ENCODE measurements at regions not wholly inside any gene's neighbourhood (a gene's known extent, or its start where the extent isn't known, plus 50 kb on each side); places are given as distances from the start of the nearest gene placed in this dataset.

DNA sequence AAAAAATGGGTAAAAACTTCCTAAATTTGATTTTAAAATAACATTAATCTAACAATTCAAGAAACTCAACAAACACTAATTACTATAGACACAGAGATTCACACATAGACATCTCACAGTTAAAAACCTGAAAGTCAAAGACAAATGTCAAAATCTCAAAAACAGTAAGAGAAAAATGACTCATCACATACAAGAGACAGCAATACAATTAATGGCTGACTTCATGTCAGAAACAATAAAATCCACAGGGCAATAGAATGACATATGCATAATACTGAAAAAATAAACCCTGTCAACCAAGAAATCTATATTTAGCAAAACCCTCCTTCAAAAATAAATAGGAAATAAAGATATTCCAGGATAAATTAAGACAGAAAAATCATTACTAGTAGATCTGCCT is 200.4 kb downstream of the CEMIP2 start:
- Mint-ChIP-seq H3K27ac (no peak overlapping the region), H3K9me3 (no peaks in the 10 kb centered on the region), H3K4me3 (no peak overlapping the region), H3K27me3 (ENCODE audit: low read depth) (peaks cover 5% of the 10 kb centered on the region), H3K4me1 (ENCODE audit: low read depth) (peaks cover 2% of the 10 kb centered on the region), H3K36me3 (ENCODE audit: low read depth) (no peaks in the 10 kb centered on the region)
- no peak for DNase-seq (ENCODE audit: low spot score)

DNA sequence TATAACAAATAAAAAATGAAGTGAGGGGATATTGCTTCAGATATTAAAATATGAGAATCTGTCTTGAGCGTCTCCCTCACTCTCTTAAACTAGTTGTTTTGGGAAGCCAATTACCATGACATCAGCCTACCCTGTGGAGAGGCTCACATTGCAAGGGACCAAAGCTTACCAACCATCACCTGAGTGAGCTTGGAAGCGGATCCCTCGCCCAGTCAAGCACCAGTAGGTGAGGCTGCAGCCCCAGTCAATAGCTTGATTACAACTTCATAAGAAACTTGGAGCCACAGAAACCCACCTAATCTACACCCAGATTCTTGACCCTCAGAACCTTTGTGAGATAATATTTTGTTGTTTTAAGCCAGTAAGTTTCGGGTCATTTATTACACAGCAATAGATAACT is 206.2 kb downstream of the CEMIP2 start:
- Mint-ChIP-seq H3K9me3 (no peaks in the 10 kb centered on the region), H3K36me3 (ENCODE audit: low read depth) (no peaks in the 10 kb centered on the region), H3K4me3 (no peak overlapping the region), H3K27ac (no peak overlapping the region), H3K27me3 (ENCODE audit: low read depth) (peaks cover 2% of the 10 kb centered on the region), H3K4me1 (ENCODE audit: low read depth) (no peaks in the 10 kb centered on the region)
- DNase-seq (ENCODE audit: low spot score) = no peak

DNA sequence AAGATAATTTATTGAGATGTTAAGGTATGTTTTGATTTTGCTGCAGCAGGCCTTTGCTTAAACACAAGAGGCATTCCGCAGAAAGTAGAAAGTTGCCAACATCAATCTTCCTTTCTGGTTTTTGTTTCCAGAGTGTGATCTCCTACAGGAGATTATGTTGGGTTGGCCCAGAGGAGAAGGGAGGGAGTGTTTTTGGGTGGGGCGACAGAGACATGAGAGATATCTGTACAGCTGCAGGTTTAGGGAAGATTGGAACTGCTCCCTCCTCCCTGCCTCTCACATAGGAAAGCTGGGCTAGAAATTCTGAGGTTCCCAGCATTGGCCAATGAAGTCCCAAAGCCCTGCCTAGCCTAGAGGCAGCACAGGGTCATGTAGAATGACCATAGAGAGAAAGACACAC is 211.0 kb downstream of the CEMIP2 start:
- H3K36me3 Mint-ChIP-seq (ENCODE audit: low read depth) = no peaks in the 10 kb centered on the region
- H3K27me3 Mint-ChIP-seq (ENCODE audit: low read depth) = peaks cover 12% of the 10 kb centered on the region
- H3K27ac Mint-ChIP-seq = no peak overlapping the region
- H3K4me1 Mint-ChIP-seq (ENCODE audit: low read depth) = no peaks in the 10 kb centered on the region
- DNase-seq (ENCODE audit: low spot score) = no peak
- no peak overlapping the region for H3K4me3 Mint-ChIP-seq
- no peaks in the 10 kb centered on the region for H3K9me3 Mint-ChIP-seq

DNA sequence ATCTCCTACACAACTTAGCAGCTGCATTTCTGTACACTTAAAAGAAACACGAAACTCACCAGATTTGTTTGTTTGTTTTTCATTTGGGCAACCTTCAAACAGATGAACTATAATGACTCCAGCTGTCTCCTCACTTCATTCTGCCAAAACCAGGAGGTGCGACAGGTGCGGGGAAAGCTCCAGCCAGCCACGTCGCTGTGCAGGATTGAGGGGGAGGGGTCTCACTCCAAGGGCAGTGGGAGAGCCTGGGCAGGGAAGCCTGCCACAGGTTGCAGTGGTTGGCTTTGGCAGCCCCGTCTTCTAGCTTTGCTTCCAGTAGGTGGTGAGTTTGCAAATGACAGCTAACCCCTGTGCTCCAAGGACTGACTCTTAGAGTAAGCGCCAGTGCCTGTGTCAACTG is 215.8 kb downstream of the CEMIP2 start:
- Mint-ChIP-seq H3K4me1 (ENCODE audit: low read depth) (no peaks in the 10 kb centered on the region), H3K27me3 (ENCODE audit: low read depth) (peaks cover 30% of the 10 kb centered on the region), H3K36me3 (ENCODE audit: low read depth) (no peaks in the 10 kb centered on the region), H3K27ac (no peak overlapping the region), H3K4me3 (no peak overlapping the region), H3K9me3 (no peaks in the 10 kb centered on the region)
- DNase-seq (ENCODE audit: low spot score) = no peak

DNA sequence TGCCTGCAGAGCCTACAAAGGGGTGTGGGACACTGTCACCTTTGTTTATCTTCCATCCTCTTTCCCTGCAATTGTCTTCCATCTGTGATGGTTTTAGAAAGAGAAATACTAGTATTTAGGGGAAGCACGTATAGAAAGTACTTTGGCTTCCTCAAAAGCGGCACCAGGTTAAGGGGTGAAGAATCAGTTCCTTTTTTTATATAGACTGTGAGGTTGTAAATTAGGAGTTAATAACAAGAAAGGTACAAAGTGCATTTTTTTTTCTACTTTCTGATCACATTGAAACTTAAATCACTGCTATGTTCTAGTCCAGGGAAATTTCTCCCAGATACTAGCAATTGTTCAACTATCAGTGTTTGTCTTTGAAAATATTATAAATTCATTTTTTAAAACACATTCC is 219.3 kb downstream of the CEMIP2 start:
- DNase-seq (ENCODE audit: low spot score) = no peak
- H3K27me3 Mint-ChIP-seq (ENCODE audit: low read depth) = peaks cover 29% of the 10 kb centered on the region
- no peaks in the 10 kb centered on the region for H3K36me3 Mint-ChIP-seq (ENCODE audit: low read depth)
- H3K27ac Mint-ChIP-seq = no peak overlapping the region
- no peaks in the 10 kb centered on the region for H3K9me3 Mint-ChIP-seq
- no peaks in the 10 kb centered on the region for H3K4me1 Mint-ChIP-seq (ENCODE audit: low read depth)
- no peak overlapping the region for H3K4me3 Mint-ChIP-seq

DNA sequence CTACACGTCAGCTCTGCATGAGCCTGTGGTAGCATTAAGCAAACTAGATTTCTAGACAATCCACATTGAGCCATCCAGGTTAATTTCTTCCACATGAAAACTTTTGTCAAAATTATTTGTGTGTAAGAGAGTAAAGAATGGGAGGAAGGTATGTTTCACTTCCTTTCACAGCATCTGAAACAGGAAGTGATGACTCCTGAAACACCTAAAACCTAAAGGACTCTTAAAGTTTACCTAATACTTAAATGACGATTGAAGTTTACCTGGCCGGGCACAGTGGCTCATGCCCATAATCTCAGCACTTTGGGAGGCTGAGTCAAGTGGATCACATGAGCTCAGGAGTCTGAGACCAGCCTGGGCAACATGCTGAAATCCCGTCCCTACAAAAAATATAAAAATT is 223.8 kb downstream of the CEMIP2 start:
- no peaks in the 10 kb centered on the region for H3K9me3 Mint-ChIP-seq
- no peaks in the 10 kb centered on the region for H3K4me1 Mint-ChIP-seq (ENCODE audit: low read depth)
- no peak for DNase-seq (ENCODE audit: low spot score)
- H3K27ac Mint-ChIP-seq = no peak overlapping the region
- H3K4me3 Mint-ChIP-seq = no peak overlapping the region
- H3K27me3 Mint-ChIP-seq (ENCODE audit: low read depth) = peaks cover 6% of the 10 kb centered on the region
- H3K36me3 Mint-ChIP-seq (ENCODE audit: low read depth) = no peaks in the 10 kb centered on the region

DNA sequence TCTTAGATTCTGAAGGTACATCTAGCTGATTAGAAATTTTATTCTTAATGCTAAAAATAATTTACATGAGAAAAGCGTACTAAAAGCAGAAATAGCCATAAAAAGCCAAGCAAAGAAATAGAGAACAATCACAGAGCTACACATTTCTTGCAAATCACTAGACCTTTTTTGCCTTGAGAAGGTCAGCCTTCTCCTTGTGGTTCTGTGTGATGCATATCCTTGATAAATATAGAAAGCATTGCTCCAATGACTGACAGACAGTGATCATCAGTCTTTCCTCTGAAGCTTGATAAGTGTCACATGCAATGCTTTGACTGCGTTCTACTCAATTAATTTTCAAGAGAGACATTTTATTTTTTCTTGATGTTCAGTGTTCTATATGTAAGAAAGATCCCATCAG is 226.9 kb downstream of the CEMIP2 start:
- Mint-ChIP-seq H3K27ac (no peak overlapping the region), H3K27me3 (ENCODE audit: low read depth) (no peaks in the 10 kb centered on the region), H3K36me3 (ENCODE audit: low read depth) (no peaks in the 10 kb centered on the region)

DNA sequence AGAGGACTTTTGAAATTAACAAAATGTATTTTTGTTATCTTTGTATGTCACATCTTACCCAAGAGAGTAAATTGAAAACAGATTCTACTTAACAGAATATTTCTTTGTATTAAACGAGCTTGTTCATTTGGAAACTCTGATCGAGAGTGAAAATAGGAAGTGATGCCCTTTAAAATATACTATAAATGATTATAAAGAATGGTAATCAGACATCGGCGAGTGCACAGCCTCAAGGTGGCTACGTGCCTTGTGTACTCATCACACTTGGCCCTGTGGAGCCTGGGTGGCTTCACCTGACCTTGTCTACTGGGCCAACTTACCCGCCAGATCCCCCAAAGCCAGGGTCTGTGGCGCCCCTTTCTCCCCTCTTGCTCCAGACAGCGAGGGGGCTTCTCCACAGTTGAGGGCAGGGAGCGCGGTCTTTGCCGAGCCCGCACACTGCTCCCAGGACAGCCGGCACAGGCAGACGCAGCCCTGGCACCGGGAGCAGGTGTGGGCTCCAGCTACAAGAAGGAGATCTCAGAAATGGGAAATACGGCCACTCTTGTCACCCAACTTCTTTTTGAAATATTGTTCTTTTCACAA is 243.2 kb downstream of the CEMIP2 start:
- Mint-ChIP-seq H3K36me3 (ENCODE audit: low read depth) (no peaks in the 10 kb centered on the region), H3K4me1 (ENCODE audit: low read depth) (peaks cover 1% of the 10 kb centered on the region), H3K27ac (no peak overlapping the region), H3K27me3 (ENCODE audit: low read depth) (no peaks in the 10 kb centered on the region), H3K9me3 (no peaks in the 10 kb centered on the region), H3K4me3 (no peak overlapping the region)
- no peak for DNase-seq (ENCODE audit: low spot score)

More for the DNA sequence above, 226.9 kb downstream of the CEMIP2 start:
- Mint-ChIP-seq H3K4me1 (ENCODE audit: low read depth) (no peaks in the 10 kb centered on the region), H3K4me3 (no peak overlapping the region), H3K9me3 (no peaks in the 10 kb centered on the region)
- DNase-seq (ENCODE audit: low spot score) = no peak

DNA sequence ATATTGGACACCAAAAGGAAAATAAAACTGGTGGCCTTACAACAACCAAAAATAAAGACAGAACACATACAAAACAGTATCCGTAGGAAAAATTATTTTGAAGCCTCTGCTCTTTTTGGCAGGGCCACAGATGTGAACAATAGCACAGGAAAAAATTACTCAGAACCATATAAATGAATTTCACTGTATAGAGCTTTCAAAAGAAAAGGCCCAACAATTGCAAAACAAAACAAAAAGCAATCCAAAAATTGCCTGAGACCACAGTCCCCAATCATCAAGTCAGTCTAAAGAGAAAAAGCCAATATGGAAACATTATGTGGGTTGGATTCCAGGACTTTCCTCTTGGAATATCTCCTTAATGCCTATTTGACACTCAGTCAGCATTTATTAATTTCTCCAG is 243.8 kb downstream of the CEMIP2 start:
- Mint-ChIP-seq H3K9me3 (no peaks in the 10 kb centered on the region), H3K27me3 (ENCODE audit: low read depth) (no peaks in the 10 kb centered on the region), H3K27ac (no peak overlapping the region), H3K4me1 (ENCODE audit: low read depth) (peaks cover 1% of the 10 kb centered on the region), H3K4me3 (no peak overlapping the region), H3K36me3 (ENCODE audit: low read depth) (no peaks in the 10 kb centered on the region)
- no peak for DNase-seq (ENCODE audit: low spot score)

DNA sequence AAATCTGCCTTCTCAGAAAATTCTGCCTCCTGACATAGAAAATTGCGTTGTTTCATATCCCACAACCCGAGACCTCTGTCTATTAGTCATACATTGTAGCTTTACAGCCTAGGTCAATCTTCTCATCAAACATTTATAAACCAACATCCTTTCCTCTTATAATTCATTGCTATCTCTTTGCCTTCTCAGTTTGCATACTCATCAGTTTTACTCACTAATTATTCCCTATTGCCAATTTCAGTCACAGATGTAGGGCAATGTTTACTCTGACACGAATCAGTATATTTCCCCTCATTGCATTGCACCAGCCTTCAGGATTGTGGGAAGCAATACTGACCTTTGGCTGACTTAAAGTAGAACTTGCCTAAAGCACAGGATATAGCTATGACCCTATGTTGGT is 247.2 kb downstream of the CEMIP2 start:
- H3K27me3 Mint-ChIP-seq (ENCODE audit: low read depth) = no peaks in the 10 kb centered on the region
- no peak overlapping the region for H3K4me3 Mint-ChIP-seq
- H3K36me3 Mint-ChIP-seq (ENCODE audit: low read depth) = no peaks in the 10 kb centered on the region
- H3K27ac Mint-ChIP-seq = no peak overlapping the region
- DNase-seq (ENCODE audit: low spot score) = no peak
- H3K4me1 Mint-ChIP-seq (ENCODE audit: low read depth) = no peaks in the 10 kb centered on the region
- H3K9me3 Mint-ChIP-seq = no peaks in the 10 kb centered on the region

DNA sequence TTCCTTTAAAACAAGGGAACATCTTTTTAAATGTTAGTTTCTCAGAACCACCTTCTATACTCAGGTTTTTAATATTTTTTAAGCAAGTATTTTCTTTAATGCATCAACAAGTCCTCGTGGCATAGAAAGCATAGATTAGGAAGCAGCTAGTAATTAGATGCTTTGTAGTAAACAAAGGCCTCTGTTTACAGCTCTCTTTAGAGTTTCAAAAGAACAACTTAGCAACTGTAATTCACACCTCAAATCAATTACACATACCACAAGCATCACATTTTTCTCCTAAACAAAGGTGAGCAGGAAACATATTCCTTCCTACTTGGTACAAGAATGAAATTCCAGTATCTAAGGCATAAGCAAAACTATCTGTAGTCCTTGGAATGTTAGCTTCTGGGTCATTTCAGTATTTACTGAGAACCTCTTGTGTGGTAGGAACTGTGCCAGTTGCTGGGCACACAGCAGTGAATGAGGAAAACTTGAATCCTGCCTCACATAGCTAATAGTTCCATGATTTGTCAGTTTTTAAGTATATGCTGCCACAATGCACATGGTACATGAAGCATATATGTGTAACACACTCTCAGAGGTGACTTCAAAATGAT is 249.1 kb downstream of the CEMIP2 start:
- Mint-ChIP-seq H3K4me3 (no peak overlapping the region), H3K27ac (no peak overlapping the region), H3K9me3 (no peaks in the 10 kb centered on the region), H3K4me1 (ENCODE audit: low read depth) (no peaks in the 10 kb centered on the region), H3K36me3 (ENCODE audit: low read depth) (no peaks in the 10 kb centered on the region), H3K27me3 (ENCODE audit: low read depth) (no peaks in the 10 kb centered on the region)
- no peak for DNase-seq (ENCODE audit: low spot score)

DNA sequence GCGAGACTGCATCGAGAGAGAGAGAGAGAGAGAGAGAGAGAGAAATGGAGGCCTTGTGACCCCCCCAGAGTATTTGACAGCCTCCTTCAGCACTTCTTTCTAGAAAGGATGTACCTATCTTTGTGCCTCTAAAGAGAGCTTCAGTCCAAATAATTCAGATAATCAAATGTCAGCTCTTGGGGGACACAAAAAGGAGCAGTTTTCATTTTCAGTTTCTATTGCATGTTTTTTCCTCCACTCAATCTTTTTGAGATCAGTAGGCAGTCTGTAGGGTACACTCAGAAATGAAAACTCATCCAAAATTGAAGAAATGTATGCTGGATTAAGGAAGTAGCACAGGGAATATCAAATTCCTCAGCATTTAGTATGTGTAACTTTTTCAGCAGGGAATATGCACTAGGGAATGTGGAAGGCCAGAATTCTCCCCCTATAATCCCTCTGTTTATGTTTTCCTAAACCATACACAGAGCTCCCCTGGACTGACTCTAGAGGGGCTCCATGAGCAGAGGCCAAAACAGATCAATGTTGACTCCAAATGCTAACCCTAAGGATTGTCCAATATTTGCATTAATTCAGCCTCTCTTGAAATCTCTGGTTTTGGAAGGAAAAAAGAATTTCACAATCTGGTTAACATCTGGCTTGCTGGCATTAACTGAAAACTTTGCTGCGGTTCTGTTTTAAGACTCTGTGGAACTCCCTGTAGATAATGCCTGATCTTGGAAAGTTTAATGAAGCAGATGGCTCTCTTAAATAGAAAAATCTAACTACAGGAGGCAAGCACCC is 250.1 kb downstream of the CEMIP2 start:
- no peaks in the 10 kb centered on the region for H3K9me3 Mint-ChIP-seq
- DNase-seq (ENCODE audit: low spot score) = no peak
- H3K27me3 Mint-ChIP-seq (ENCODE audit: low read depth) = no peaks in the 10 kb centered on the region
- H3K4me3 Mint-ChIP-seq = no peak overlapping the region
- H3K27ac Mint-ChIP-seq = no peak overlapping the region
- no peaks in the 10 kb centered on the region for H3K4me1 Mint-ChIP-seq (ENCODE audit: low read depth)
- H3K36me3 Mint-ChIP-seq (ENCODE audit: low read depth) = no peaks in the 10 kb centered on the region

DNA sequence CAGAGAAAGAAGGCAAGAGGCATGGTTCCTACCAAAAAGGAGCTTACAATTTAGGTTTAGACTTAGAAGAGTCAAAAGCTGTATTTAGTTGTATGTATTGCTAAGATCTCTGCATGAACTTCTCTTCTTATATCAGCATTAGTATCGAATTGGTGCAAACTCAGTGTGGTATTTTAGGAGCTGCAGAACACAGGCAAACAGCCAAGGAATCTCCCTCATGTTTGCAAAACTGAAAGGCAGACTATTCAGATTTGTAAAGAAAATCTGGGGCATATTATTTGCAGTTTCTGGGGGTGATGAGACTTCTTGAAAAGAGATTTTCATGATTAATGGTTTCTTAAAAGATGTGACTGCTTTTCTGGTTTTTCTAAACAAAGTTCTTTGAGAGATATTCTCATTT is 252.7 kb downstream of the CEMIP2 start:
- H3K9me3 Mint-ChIP-seq = no peaks in the 10 kb centered on the region
- H3K36me3 Mint-ChIP-seq (ENCODE audit: low read depth) = no peaks in the 10 kb centered on the region
- no peaks in the 10 kb centered on the region for H3K27me3 Mint-ChIP-seq (ENCODE audit: low read depth)
- no peak overlapping the region for H3K27ac Mint-ChIP-seq
- H3K4me1 Mint-ChIP-seq (ENCODE audit: low read depth) = no peaks in the 10 kb centered on the region
- DNase-seq (ENCODE audit: low spot score) = no peak
- no peak overlapping the region for H3K4me3 Mint-ChIP-seq

DNA sequence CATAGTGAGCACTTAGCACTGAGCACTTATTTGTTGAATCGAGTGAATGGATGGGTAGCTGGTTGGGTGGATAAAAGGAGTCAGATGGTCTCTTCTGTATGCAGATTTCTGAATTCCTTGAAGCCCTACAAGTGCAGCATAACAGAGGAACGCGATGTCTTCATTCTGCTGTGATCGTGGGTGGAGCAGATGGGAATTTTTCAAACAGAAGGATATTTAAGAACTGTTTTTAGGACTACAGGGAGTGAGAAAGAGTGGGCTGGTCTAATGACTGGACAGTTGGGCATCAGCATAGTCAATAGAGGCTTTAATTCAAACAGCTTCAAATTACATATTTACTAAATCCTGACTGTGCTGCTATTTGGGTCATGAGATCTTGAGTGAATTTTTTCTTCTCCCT is 253.2 kb downstream of the CEMIP2 start:
- Mint-ChIP-seq H3K4me1 (ENCODE audit: low read depth) (no peaks in the 10 kb centered on the region), H3K27me3 (ENCODE audit: low read depth) (no peaks in the 10 kb centered on the region), H3K4me3 (no peak overlapping the region), H3K9me3 (no peaks in the 10 kb centered on the region), H3K36me3 (ENCODE audit: low read depth) (no peaks in the 10 kb centered on the region), H3K27ac (no peak overlapping the region)
- no peak for DNase-seq (ENCODE audit: low spot score)

All from T-helper 2 cell treated with Interferon-gamma antibody and Interleukin-4, amounts not matched to agents 5 μg/mL and 100 μg/mL, for 36 hours (primary cell).